Esophagus muscularis mucosa (tissue), 4 donors: ENCODE measurements at regions not wholly inside any gene's neighbourhood (a gene's known extent, or its start where the extent isn't known, plus 50 kb on each side); places are given as distances from the start of the nearest gene placed in this dataset.

Experiments
- DNase-seq: peaks from one replicate; pipeline ENCODE4 v3.0.0-alpha.2; 2017; ENCODE audit errors: extremely low spot score
- H3K27ac ChIP-seq, 4 donors: fragments of 200-600 bp; sonication (generic); replicated peaks in 1 of 4; 1 replicate in 3 of 4; 2 replicates in 1 of 4; pipeline ENCODE4 v1.5.1; 2016 to 2019; ENCODE audit warnings: mild to moderate bottlenecking in 1 of 4
- H3K27me3 ChIP-seq, 4 donors: fragments of 200-600 bp; sonication (generic); one replicate each; pipeline versions ENCODE4 v1.5.1 to v1.6.0; 2016 to 2019
- H3K36me3 ChIP-seq, 4 donors: fragments of 200-600 bp; sonication (generic); one replicate each; pipeline ENCODE4 v1.5.1; 2016 to 2019
- H3K4me1 ChIP-seq, 4 donors: fragments of 200-600 bp; sonication (generic); one replicate each; pipeline ENCODE4 v1.5.1; 2016 to 2019
- H3K4me3 ChIP-seq, 4 donors: fragments of 200-600 bp; sonication (generic); 1 replicate in 2 of 4; 2 replicates in 2 of 4; pipeline ENCODE4 v1.5.1; 2016 to 2019; ENCODE audit warnings: mild to moderate bottlenecking in 4 of 4, moderate library complexity in 1 of 4
- H3K9me3 ChIP-seq, 4 donors: fragments of 200-600 bp; sonication (generic); 1 replicate in 3 of 4; 2 replicates in 1 of 4; pipeline ENCODE4 v1.5.1; 2016 to 2019
- CTCF ChIP-seq, 3 experiments: fragments of 200-600 bp in 2 of 3; fragments of 450-650 bp in 1 of 3; sonication (generic) in 2 of 3; IDR thresholded peaks; one replicate each; pipeline ENCODE4 v1.5.1; 2017 to 2019; ENCODE audit warnings: antibody characterized with exemption in 3 of 3, mild to moderate bottlenecking in 2 of 3, moderate library complexity in 1 of 3
- EP300 ChIP-seq: sonication (generic); formaldehyde crosslinking; IDR thresholded peaks from one replicate; pipeline ENCODE4 v1.6.1; 2017; ENCODE audit warnings: antibody characterized with exemption
- POLR2A ChIP-seq: fragments of 450-650 bp; IDR thresholded peaks from one replicate; pipeline ENCODE4 v1.6.1; 2017; ENCODE audit warnings: antibody characterized with exemption, moderate library complexity, mild to moderate bottlenecking, low read depth
- POLR2AphosphoS5 ChIP-seq, 2 donors: sonication (generic); formaldehyde crosslinking; IDR thresholded peaks; one replicate each; pipeline ENCODE4 v1.6.1; 2017; ENCODE audit warnings: antibody characterized with exemption in 2 of 2
- WGBS: methylation state at CpG from one replicate; pipeline ENCODE4 v1.1.5; 2018; 5-methylcytosine and 5-hydroxymethylcytosine counted together
- intact Hi-C: fragments of 100-400 bp; cut with DNase I; formaldehyde crosslinking; loops from one replicate; pipeline ENCODE4 v1.15.1; 2023

- no peaks in the 10 kb centered on the region for H3K9me3 ChIP-seq
- no peak for DNase-seq
- intact Hi-C loops: no loop called here
- no peak overlapping the region for H3K4me3 ChIP-seq
- no peaks in the 10 kb centered on the region for H3K36me3 ChIP-seq
- no peak overlapping the region for H3K27ac ChIP-seq
- no peaks in the 10 kb centered on the region for H3K27me3 ChIP-seq
- TF ChIP-seq EP300 (no peak), CTCF (IDR thresholded peaks at IDR 0.05) (no peak), POLR2A (no peak), POLR2AphosphoS5 (IDR thresholded peaks at IDR 0.05) (no peak)
- 46% methylated on average over 1 of the region's 1 CpG for WGBS
- no peaks in the 10 kb centered on the region for H3K4me1 ChIP-seq
These were observed 159.1 kb downstream of the TBX18 start for GRCh38 chr6:84605298-84605697.

- Histone ChIP-seq H3K36me3 (no peaks in the 10 kb centered on the region), H3K27me3 (no peaks in the 10 kb centered on the region), H3K27ac (no peak overlapping the region), H3K4me1 (no peaks in the 10 kb centered on the region), H3K4me3 (no peak overlapping the region), H3K9me3 (no peaks in the 10 kb centered on the region)
- TF ChIP-seq POLR2AphosphoS5 (IDR thresholded peaks at IDR 0.05) (no peak), CTCF (IDR thresholded peaks at IDR 0.05) (no peak), EP300 (no peak), POLR2A (no peak)
- no peak for DNase-seq
- WGBS: 81% methylated on average over 3 of the region's 3 CpGs
- intact Hi-C loops: no loop called here
These were observed 163.0 kb downstream of the TBX18 start for GRCh38 chr6:84601366-84601765.

- H3K27me3 ChIP-seq: no peaks in the 10 kb centered on the region
- TF ChIP-seq EP300 (no peak), CTCF (IDR thresholded peaks at IDR 0.05) (no peak), POLR2A (no peak)
- intact Hi-C loops: no loop called here
- H3K9me3 ChIP-seq: no peaks in the 10 kb centered on the region
- H3K4me1 ChIP-seq: no peaks in the 10 kb centered on the region
- DNase-seq: no peak
- H3K4me3 ChIP-seq: no peak overlapping the region
- no peaks in the 10 kb centered on the region for H3K36me3 ChIP-seq
- no peak overlapping the region for H3K27ac ChIP-seq
- WGBS: 88% methylated on average over 1 of the region's 1 CpG
These were observed 164.4 kb downstream of the TBX18 start for GRCh38 chr6:84599991-84600390.

GRCh38 chr6:84597238-84597875 lies 167.0 kb downstream of the TBX18 start:
- H3K9me3 ChIP-seq: peaks cover 0 to under 1% (median 0%) of the 10 kb centered on the region in 4 donors
- H3K4me3 ChIP-seq: no peak overlapping the region
- intact Hi-C loops: no loop called here
- H3K4me1 ChIP-seq: no peaks in the 10 kb centered on the region
- TF ChIP-seq EP300 (no peak), POLR2AphosphoS5 (IDR thresholded peaks at IDR 0.05) (no peak), CTCF (IDR thresholded peaks at IDR 0.05) (no peak), POLR2A (no peak)
- WGBS: 80% methylated on average over 4 of the region's 4 CpGs
- DNase-seq: no peak
- H3K27me3 ChIP-seq: no peaks in the 10 kb centered on the region
- H3K27ac ChIP-seq: no peak overlapping the region
- H3K36me3 ChIP-seq: no peaks in the 10 kb centered on the region

GRCh38 chr6:84596488-84596887 lies 167.9 kb downstream of the TBX18 start:
- no peak overlapping the region for H3K4me3 ChIP-seq
- TF ChIP-seq CTCF (IDR thresholded peaks at IDR 0.05) (no peak), POLR2A (no peak), POLR2AphosphoS5 (IDR thresholded peaks at IDR 0.05) (no peak), EP300 (no peak)
- DNase-seq: no peak
- H3K4me1 ChIP-seq: no peaks in the 10 kb centered on the region
- H3K27ac ChIP-seq: no peak overlapping the region
- H3K27me3 ChIP-seq: no peaks in the 10 kb centered on the region
- peaks cover 0 to 5% (median 0%) of the 10 kb centered on the region in 4 donors for H3K9me3 ChIP-seq
- no peaks in the 10 kb centered on the region for H3K36me3 ChIP-seq
- WGBS: 100% methylated on average over 1 of the region's 1 CpG
- intact Hi-C loops: no loop called here
